ENCODE measurements at regions not wholly inside any gene's neighbourhood (a gene's known extent, or its start where the extent isn't known, plus 50 kb on each side); places are given as distances from the start of the nearest gene placed in this dataset.

GRCh38 chr5:4875942-4876341, 264.2 kb upstream of the ADAMTS16 start:
- H2AK5ac ChIP-seq (ENCODE audit: insufficient read length, low read length), result no peak overlapping the region
- no peak overlapping the region for H3K27ac Mint-ChIP-seq
- no peak overlapping the region for H2BK15ac ChIP-seq (ENCODE audit: low read depth, low read length)
- no peak overlapping the region for H2BK5ac ChIP-seq (ENCODE audit: insufficient read length, low read length)
- H3K79me2 ChIP-seq (ENCODE audit: insufficient read depth, low read length), result no peaks in the 10 kb centered on the region
- H3K9me3 Mint-ChIP-seq, result no peaks in the 10 kb centered on the region
- no peaks in the 10 kb centered on the region for H3K9me3 ChIP-seq (ENCODE audit: control insufficient read depth, low read depth, low read length)
- H3K4me2 ChIP-seq (ENCODE audit: insufficient read depth, insufficient read length, low read length), result no peak overlapping the region
- no peaks in the 10 kb centered on the region for H3K79me1 ChIP-seq (ENCODE audit: insufficient read depth, low read depth, low read length, poor library complexity, severe bottlenecking)
- H3K36me3 Mint-ChIP-seq (ENCODE audit: insufficient read depth in 1 of 3, low read depth in 3 of 3), result no peaks in the 10 kb centered on the region
- no peak for TF ChIP-seq CTCF (conservative IDR thresholded peaks at IDR 0.05)
- no peaks in the 10 kb centered on the region; the same call in 1 of the 2 replicates for H3K27me3 Mint-ChIP-seq (ENCODE audit: low read depth)
- H3K9ac ChIP-seq (ENCODE audit: extremely low read depth, insufficient read length, low read length), result no peak overlapping the region
- no peak overlapping the region for H4K5ac ChIP-seq (ENCODE audit: insufficient read length, low read depth, low read length)
- no peak overlapping the region for H2BK12ac ChIP-seq (ENCODE audit: insufficient read length, low read depth, low read length)
- peaks cover 3 to 4% of the 10 kb centered on the region in 2 experiments; a peak in 1 of 4 replicates for H3K4me1 Mint-ChIP-seq
- no peak for DNase-seq
- H3K23ac ChIP-seq (ENCODE audit: insufficient read length, low read depth, low read length), result no peak overlapping the region
- no peak overlapping the region for H3K14ac ChIP-seq (ENCODE audit: insufficient read depth, low read length)
- H4K20me1 ChIP-seq (ENCODE audit: control insufficient read depth, insufficient read depth, insufficient read length), result no peaks in the 10 kb centered on the region
- no peak overlapping the region for H3K4ac ChIP-seq (ENCODE audit: low read depth, low read length)
- WGBS (ENCODE audit: extremely low coverage, insufficient read length, low lambda C conversion rate), result no CpG with 5 or more reads among the region's 4 CpGs
- no peaks in the 10 kb centered on the region for H3K23me2 ChIP-seq (ENCODE audit: insufficient read length, low read depth, low read length, poor library complexity, severe bottlenecking)
- H3K18ac ChIP-seq (ENCODE audit: insufficient read length, low read depth, low read length), result no peak overlapping the region
- no peak overlapping the region for H4K91ac ChIP-seq (ENCODE audit: insufficient read length, low read depth, low read length)
- H3K27ac ChIP-seq (ENCODE audit: insufficient read length, low read depth, low read length), result no peak overlapping the region
- no peak overlapping the region for H3K4me3 Mint-ChIP-seq
- no peak overlapping the region for H2BK120ac ChIP-seq (ENCODE audit: low read depth, low read length, poor library complexity, severe bottlenecking)
- H2BK20ac ChIP-seq (ENCODE audit: low read depth, low read length, poor library complexity, severe bottlenecking), result no peak overlapping the region
- H4K8ac ChIP-seq (replicated peaks; ENCODE audit: insufficient read length, low read depth, low read length), result no peak overlapping the region
- no peak overlapping the region for H2AFZ ChIP-seq (ENCODE audit: low read length)
- H3T11ph ChIP-seq (ENCODE audit: low read length), result no peak overlapping the region
- no peaks in the 10 kb centered on the region for H3K27me3 ChIP-seq (ENCODE audit: insufficient read depth, low read length)
- no peaks in the 10 kb centered on the region for H3K4me1 ChIP-seq (ENCODE audit: insufficient read depth, low read length)
- no peak overlapping the region for H3K56ac ChIP-seq (ENCODE audit: insufficient read length, low read depth, low read length)

All from H9 (cell line).